ENCODE measurements at regions not wholly inside any gene's neighbourhood (a gene's known extent, or its start where the extent isn't known, plus 50 kb on each side); places are given as distances from the start of the nearest gene placed in this dataset.

GRCh38 chr3:55405436-55405835 lies 81.7 kb downstream of the WNT5A start:
- H3K27me3 ChIP-seq: no peaks in the 10 kb centered on the region
- TF ChIP-seq CTCF (IDR thresholded peaks at IDR 0.05; ENCODE audit: low read depth, low read length): peak; percentile 56
- DNase-seq: peak; percentile 32

GRCh38 chr3:55402886-55403609 lies 84.1 kb downstream of the WNT5A start:
- H3K4me1 ChIP-seq: no peaks in the 10 kb centered on the region
- H3K9me3 ChIP-seq: no peaks in the 10 kb centered on the region
- no peak for TF ChIP-seq CTCF (IDR thresholded peaks at IDR 0.05; ENCODE audit: low read depth, low read length)
- no peak overlapping the region for H3K4me3 ChIP-seq (ENCODE audit: low read depth, low read length)
- no peaks in the 10 kb centered on the region for H3K27me3 ChIP-seq
- no peaks in the 10 kb centered on the region for H3K36me3 ChIP-seq
- DNase-seq: no peak

More at GRCh38 chr3:55405436-55405835, 81.7 kb downstream of the WNT5A start:
- Histone ChIP-seq H3K9me3 (no peaks in the 10 kb centered on the region), H3K4me3 (ENCODE audit: low read depth, low read length) (no peak overlapping the region), H3K4me1 (no peaks in the 10 kb centered on the region), H3K36me3 (no peaks in the 10 kb centered on the region)

- no peaks in the 10 kb centered on the region for H3K9me3 ChIP-seq
These were observed 106.5 kb downstream of the WNT5A start for GRCh38 chr3:55380561-55380960.

GRCh38 chr3:55376753-55377347 lies 110.3 kb downstream of the WNT5A start:
- Histone ChIP-seq H3K27me3 (no peaks in the 10 kb centered on the region), H3K9me3 (no peaks in the 10 kb centered on the region), H3K4me1 (no peaks in the 10 kb centered on the region), H3K4me3 (ENCODE audit: low read depth, low read length) (no peak overlapping the region), H3K36me3 (no peaks in the 10 kb centered on the region)
- no peak for TF ChIP-seq CTCF (IDR thresholded peaks at IDR 0.05; ENCODE audit: low read depth, low read length)
- DNase-seq: no peak

More at GRCh38 chr3:55380561-55380960, 106.5 kb downstream of the WNT5A start:
- H3K27me3 ChIP-seq: no peaks in the 10 kb centered on the region
- no peak overlapping the region for H3K4me3 ChIP-seq (ENCODE audit: low read depth, low read length)
- TF ChIP-seq CTCF (IDR thresholded peaks at IDR 0.05; ENCODE audit: low read depth, low read length): no peak
- H3K36me3 ChIP-seq: no peaks in the 10 kb centered on the region
- no peak for DNase-seq
- H3K4me1 ChIP-seq: no peaks in the 10 kb centered on the region

- H3K36me3 ChIP-seq: no peaks in the 10 kb centered on the region
These were observed 113.7 kb downstream of the WNT5A start for GRCh38 chr3:55373423-55373822.

More at GRCh38 chr3:55373423-55373822, 113.7 kb downstream of the WNT5A start:
- Histone ChIP-seq H3K4me1 (no peaks in the 10 kb centered on the region), H3K27me3 (no peaks in the 10 kb centered on the region), H3K4me3 (ENCODE audit: low read depth, low read length) (no peak overlapping the region), H3K9me3 (no peaks in the 10 kb centered on the region)
- no peak for TF ChIP-seq CTCF (IDR thresholded peaks at IDR 0.05; ENCODE audit: low read depth, low read length)
- no peak for DNase-seq
